Esophagus squamous epithelium (tissue), 5 donors: ENCODE measurements at regions not wholly inside any gene's neighbourhood (a gene's known extent, or its start where the extent isn't known, plus 50 kb on each side); places are given as distances from the start of the nearest gene placed in this dataset.

Experiments used
- DNase-seq: peaks from one replicate; lab custom pipeline; 2025; lab: John Stamatoyannopoulos, UW
- H3K27ac ChIP-seq, 4 donors: fragments of 200-600 bp; sonication (generic); one replicate each; pipeline ENCODE4 v1.5.1; 2016 to 2019; ENCODE audit warnings: mild to moderate bottlenecking in 1 of 4
- H3K27me3 ChIP-seq, 4 donors: fragments of 200-600 bp; sonication (generic); 1 replicate in 3 of 4; 2 replicates in 1 of 4; pipeline versions ENCODE4 v1.5.1 to v1.6.0; 2017 to 2021; ENCODE audit warnings: antibody characterized with exemption in 1 of 4
- H3K36me3 ChIP-seq, 3 donors: fragments of 200-600 bp; sonication (generic); one replicate each; pipeline ENCODE4 v1.5.1; 2016 to 2019
- H3K4me1 ChIP-seq, 3 donors: fragments of 200-600 bp; sonication (generic); one replicate each; pipeline ENCODE4 v1.5.1; 2017 to 2019
- H3K4me3 ChIP-seq, 4 donors: fragments of 200-600 bp; sonication (generic); 1 replicate in 3 of 4; 2 replicates in 1 of 4; pipeline ENCODE4 v1.5.1; 2016 to 2019; ENCODE audit warnings: mild to moderate bottlenecking in 2 of 4, moderate library complexity in 1 of 4
- H3K9me3 ChIP-seq, 3 donors: fragments of 200-600 bp; sonication (generic); one replicate each; pipeline ENCODE4 v1.5.1; 2016 to 2019
- POLR2A ChIP-seq, 4 donors: fragments of 450-650 bp; IDR thresholded peaks; one replicate each; pipeline ENCODE4 v1.6.1; 2017; ENCODE audit warnings: antibody characterized with exemption in 4 of 4, mild to moderate bottlenecking in 4 of 4, moderate library complexity in 3 of 4
- WGBS, 2 donors: methylation state at CpG; one replicate each; pipeline ENCODE4 v1.1.5; 2018; 5-methylcytosine and 5-hydroxymethylcytosine counted together
- intact Hi-C: fragments of 100-400 bp; cut with DNase I; formaldehyde crosslinking; loops from one replicate; pipeline ENCODE4 v1.15.0; 2022
- TF ChIP-seq, protein P1 (sequence below), 6 experiments: fragments of 450-650 bp in 4 of 6; fragments of 200-600 bp in 2 of 6; sonication (generic) in 2 of 6; IDR thresholded peaks; one replicate each; pipeline ENCODE4 v1.5.1; 2016 to 2019; ENCODE audit warnings: antibody characterized with exemption in 6 of 6, mild to moderate bottlenecking in 4 of 6, moderate library complexity in 4 of 6
- donor health status: DM: yes; HTN: yes; CAD: no.

GRCh38 chr6:56904068-56904467, 50.8 kb upstream of the BEND6 start:
- intact Hi-C loops, result loop anchor here (10.0 kb wide), 2 partner anchors 121 to 411 kb away; partner anchors contain the start of gene PRIM2
- H3K36me3 ChIP-seq, result no peaks in the 10 kb centered on the region
- no peak overlapping the region for H3K27ac ChIP-seq
- peaks cover 0 to 20% (median 7%) of the 10 kb centered on the region in 3 donors for H3K4me1 ChIP-seq
- H3K27me3 ChIP-seq, result peaks cover 0 to 24% (median 0%) of the 10 kb centered on the region in 4 donors
- 25 to 28% methylated on average over 3 of the region's 3 CpGs for WGBS, 2 donors
- H3K9me3 ChIP-seq, result no peaks in the 10 kb centered on the region
- no peak for TF ChIP-seq POLR2A (IDR thresholded peaks at IDR 0.05)
- TF ChIP-seq, protein P1, sequence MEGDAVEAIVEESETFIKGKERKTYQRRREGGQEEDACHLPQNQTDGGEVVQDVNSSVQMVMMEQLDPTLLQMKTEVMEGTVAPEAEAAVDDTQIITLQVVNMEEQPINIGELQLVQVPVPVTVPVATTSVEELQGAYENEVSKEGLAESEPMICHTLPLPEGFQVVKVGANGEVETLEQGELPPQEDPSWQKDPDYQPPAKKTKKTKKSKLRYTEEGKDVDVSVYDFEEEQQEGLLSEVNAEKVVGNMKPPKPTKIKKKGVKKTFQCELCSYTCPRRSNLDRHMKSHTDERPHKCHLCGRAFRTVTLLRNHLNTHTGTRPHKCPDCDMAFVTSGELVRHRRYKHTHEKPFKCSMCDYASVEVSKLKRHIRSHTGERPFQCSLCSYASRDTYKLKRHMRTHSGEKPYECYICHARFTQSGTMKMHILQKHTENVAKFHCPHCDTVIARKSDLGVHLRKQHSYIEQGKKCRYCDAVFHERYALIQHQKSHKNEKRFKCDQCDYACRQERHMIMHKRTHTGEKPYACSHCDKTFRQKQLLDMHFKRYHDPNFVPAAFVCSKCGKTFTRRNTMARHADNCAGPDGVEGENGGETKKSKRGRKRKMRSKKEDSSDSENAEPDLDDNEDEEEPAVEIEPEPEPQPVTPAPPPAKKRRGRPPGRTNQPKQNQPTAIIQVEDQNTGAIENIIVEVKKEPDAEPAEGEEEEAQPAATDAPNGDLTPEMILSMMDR (IDR thresholded peaks at IDR 0.05), result no peak
- no peak for DNase-seq
- no peak overlapping the region for H3K4me3 ChIP-seq

DNA sequence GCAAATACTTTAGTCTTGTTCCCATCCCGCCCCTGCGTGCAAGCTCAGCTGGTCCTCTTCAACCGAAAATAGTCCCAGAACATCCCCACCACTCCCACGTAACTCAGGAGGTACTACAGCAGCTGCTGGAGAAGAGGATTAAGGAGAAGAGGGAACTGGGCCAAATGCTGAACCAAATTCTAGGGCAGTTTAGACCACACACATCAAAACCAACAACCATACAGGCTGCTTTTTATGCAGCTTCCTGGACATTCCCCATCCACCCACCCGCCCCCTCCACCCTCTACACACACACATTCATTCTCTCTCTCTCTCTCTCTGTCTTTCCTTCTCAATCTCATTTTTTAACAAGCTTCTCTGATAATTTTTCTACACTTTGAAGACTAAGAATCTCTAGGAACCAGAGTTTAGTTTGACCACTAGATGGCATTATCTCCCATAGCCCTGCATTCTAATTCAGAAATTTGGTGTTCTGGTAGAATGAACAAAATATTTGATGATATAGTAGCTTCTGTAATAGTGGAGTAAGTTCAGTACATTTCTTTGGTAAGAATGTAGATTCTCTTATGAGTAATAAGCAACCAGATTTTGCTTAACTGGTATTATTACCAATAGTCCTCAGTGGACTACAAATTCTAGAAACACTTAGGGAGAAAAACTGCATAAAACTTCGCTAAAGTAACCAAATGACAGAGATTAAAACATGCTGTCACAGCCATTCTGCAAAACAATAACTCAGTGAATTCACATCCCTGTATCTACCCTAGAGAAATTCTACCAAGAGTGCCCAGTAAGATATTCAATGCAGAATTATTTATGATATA, 52.1 kb upstream of the BEND6 start:
- Histone ChIP-seq H3K27ac (peak overlapping the region in 1 of 4 donors; percentile 28), H3K36me3 (no peaks in the 10 kb centered on the region), H3K9me3 (no peaks in the 10 kb centered on the region), H3K4me3 (peak overlapping the region in 1 of 4 donors; percentile 37), H3K27me3 (peaks cover 0 to 24% (median 0%) of the 10 kb centered on the region in 4 donors), H3K4me1 (peaks cover 0 to 20% (median 7%) of the 10 kb centered on the region in 3 donors)
- TF ChIP-seq, protein P1 (IDR thresholded peaks at IDR 0.05), result peak in 5 of 6 experiments; percentile 32 to 81 (median 55)
- TF ChIP-seq POLR2A (IDR thresholded peaks at IDR 0.05), result no peak
- DNase-seq, result no peak
- 21 to 22% methylated on average over 6 of the region's 6 CpGs for WGBS, 2 donors
- intact Hi-C loops, result loop anchor here (10.0 kb wide), 2 partner anchors 122 to 412 kb away; partner anchors contain the start of gene PRIM2

DNA sequence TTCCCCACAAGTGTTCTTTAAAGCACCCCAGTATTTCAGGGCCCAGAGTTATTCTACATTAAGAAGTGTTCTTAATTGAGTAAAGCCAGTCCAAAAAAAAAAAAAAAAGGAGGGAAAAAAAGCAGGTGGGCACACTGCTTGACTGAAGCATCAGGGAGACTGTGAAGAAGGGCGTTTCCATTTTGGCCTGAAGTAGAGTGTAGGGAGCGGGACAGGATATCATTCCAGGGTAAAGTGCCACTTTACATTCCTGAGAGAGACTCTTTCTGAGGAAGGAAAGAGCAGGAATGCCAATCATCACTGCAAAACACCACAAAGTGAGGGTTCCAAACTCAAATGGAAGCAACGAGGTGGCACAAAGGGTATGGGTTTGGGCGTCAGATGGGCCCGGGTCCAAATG, 54.1 kb upstream of the BEND6 start:
- H3K27ac ChIP-seq, result no peak overlapping the region
- no peak for DNase-seq
- no peaks in the 10 kb centered on the region for H3K9me3 ChIP-seq
- H3K27me3 ChIP-seq, result peaks cover 0 to 8% (median 0%) of the 10 kb centered on the region in 4 donors
- no peak overlapping the region for H3K4me3 ChIP-seq
- intact Hi-C loops, result loop anchor here (10.0 kb wide), 2 partner anchors 124 to 414 kb away; partner anchors contain the start of gene PRIM2
- no peak for TF ChIP-seq POLR2A (IDR thresholded peaks at IDR 0.05)
- TF ChIP-seq, protein P1 (IDR thresholded peaks at IDR 0.05), result no peak
- H3K4me1 ChIP-seq, result peaks cover 0 to 12% (median 7%) of the 10 kb centered on the region in 3 donors
- H3K36me3 ChIP-seq, result no peaks in the 10 kb centered on the region
- 75 to 87% methylated on average over 5 of the region's 5 CpGs for WGBS, 2 donors

- H3K27me3 ChIP-seq, result no peaks in the 10 kb centered on the region
- DNase-seq, result no peak
- H3K36me3 ChIP-seq, result no peaks in the 10 kb centered on the region
- no peaks in the 10 kb centered on the region for H3K9me3 ChIP-seq
- peaks cover 0 to 10% (median 7%) of the 10 kb centered on the region in 3 donors for H3K4me1 ChIP-seq
- peak overlapping the region in 1 of 4 donors; percentile 11 for H3K27ac ChIP-seq
- no peak overlapping the region for H3K4me3 ChIP-seq
- 75 to 77% methylated on average over 2 of the region's 2 CpGs for WGBS, 2 donors
- TF ChIP-seq POLR2A (IDR thresholded peaks at IDR 0.05), result no peak
- TF ChIP-seq, protein P1 (IDR thresholded peaks at IDR 0.05), result no peak
- intact Hi-C loops, result loop anchor here (10.0 kb wide), 2 partner anchors 125 to 415 kb away; partner anchors contain the start of gene PRIM2
Observed at GRCh38 chr6:56899753-56900152, 55.2 kb upstream of the BEND6 start.

DNA sequence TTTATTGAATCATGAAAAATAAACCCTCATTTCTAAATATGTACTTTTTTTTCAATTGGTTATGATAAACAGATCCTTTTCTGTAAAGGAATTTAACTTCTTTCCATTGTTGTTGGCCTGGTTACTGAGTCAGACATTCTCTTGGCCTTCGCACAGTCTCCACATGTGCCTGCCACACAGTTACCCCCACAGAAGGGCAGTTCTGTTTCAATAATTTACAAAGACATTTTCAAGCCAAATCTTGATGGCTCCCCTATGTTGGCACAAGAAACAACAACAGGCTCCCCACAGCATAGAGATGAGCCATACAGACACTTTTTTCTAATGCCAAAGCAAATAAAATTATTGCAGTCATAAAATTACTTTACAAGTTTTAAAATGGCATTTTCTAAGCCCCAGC, 55.6 kb upstream of the BEND6 start:
- H3K36me3 ChIP-seq, result no peaks in the 10 kb centered on the region
- no peaks in the 10 kb centered on the region for H3K27me3 ChIP-seq
- H3K4me1 ChIP-seq, result peaks cover 0 to 9% (median 7%) of the 10 kb centered on the region in 3 donors
- H3K4me3 ChIP-seq, result no peak overlapping the region
- intact Hi-C loops, result no loop called here
- TF ChIP-seq POLR2A (IDR thresholded peaks at IDR 0.05), result no peak
- TF ChIP-seq, protein P1 (IDR thresholded peaks at IDR 0.05), result no peak
- H3K27ac ChIP-seq, result peak overlapping the region in 1 of 4 donors; percentile 11
- 58 to 73% methylated on average over 1 of the region's 1 CpG for WGBS, 2 donors
- DNase-seq, result no peak
- H3K9me3 ChIP-seq, result no peaks in the 10 kb centered on the region
